ENCODE measurements at regions not wholly inside any gene's neighbourhood (a gene's known extent, or its start where the extent isn't known, plus 50 kb on each side); places are given as distances from the start of the nearest gene placed in this dataset.

DNA sequence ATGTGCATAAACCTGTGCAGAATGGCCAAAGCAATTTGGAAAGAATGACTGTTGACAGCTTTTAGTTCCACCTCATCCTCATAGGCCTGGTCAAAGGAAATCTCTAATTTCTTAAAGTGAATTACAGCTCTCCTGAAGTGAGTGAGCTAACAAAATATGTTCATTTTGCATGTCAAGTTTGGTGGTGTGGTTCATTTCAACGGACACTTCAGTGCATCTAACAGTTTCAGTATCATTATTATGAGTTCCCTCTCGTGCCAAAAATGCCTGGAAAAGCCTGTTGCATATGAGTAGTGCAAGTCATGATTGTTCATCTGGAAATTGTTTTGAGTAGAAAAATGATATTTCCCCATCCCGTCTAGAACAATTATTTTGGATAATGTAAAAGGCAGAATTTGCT, 53.2 kb upstream of the HMHB1 start:
- no peak overlapping the region for H2AFZ ChIP-seq (ENCODE audit: low read depth, low read length)
- ATAC-seq (no peak), DNase-seq (ENCODE audit: extremely low read depth in 1 of 4, low spot score in 3 of 4) (no peak), FAIRE-seq (no peak)
- H3K27ac ChIP-seq (ENCODE audit: extremely low read depth, low read depth, low read length), result no peak overlapping the region
- no peaks in the 10 kb centered on the region for H3K9me3 ChIP-seq (replicated peaks; ENCODE audit: control insufficient read depth, insufficient read depth, low read depth, low read length)
- CTCF ChIA-PET (ENCODE audit: low intra/inter-chr PET ratio), result no interaction called here
- 0% methylated on average over 3 of the region's 3 CpGs for WGBS (ENCODE audit: insufficient coverage, low coverage, missing lambda C conversion rate)
- intact Hi-C loops (cut with micrococcal nuclease) (no loop called here), in situ Hi-C loops (cut with MboI) (no loop called here)
- TF ChIP-seq, protein P1, sequence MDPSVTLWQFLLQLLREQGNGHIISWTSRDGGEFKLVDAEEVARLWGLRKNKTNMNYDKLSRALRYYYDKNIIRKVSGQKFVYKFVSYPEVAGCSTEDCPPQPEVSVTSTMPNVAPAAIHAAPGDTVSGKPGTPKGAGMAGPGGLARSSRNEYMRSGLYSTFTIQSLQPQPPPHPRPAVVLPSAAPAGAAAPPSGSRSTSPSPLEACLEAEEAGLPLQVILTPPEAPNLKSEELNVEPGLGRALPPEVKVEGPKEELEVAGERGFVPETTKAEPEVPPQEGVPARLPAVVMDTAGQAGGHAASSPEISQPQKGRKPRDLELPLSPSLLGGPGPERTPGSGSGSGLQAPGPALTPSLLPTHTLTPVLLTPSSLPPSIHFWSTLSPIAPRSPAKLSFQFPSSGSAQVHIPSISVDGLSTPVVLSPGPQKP (CRISPR knock-in tag; IDR thresholded peaks at IDR 0.05), result no peak
- TF ChIP-seq KDM5B (IDR thresholded peaks at IDR 0.05; ENCODE audit: insufficient replicate concordance, low read depth, low read length) (no peak), TFAM (CRISPR knock-in tag; conservative IDR thresholded peaks at IDR 0.05) (no peak), PCBP1 (IDR thresholded peaks at IDR 0.05; ENCODE audit: low read depth, low read length, poor library complexity, severe bottlenecking) (no peak), SREBF2 (CRISPR knock-in tag; IDR thresholded peaks at IDR 0.05) (no peak), ZNF280A (IDR thresholded peaks at IDR 0.05; ENCODE audit: low read depth, partially characterized antibody) (no peak), GTF2E2 (tag; IDR thresholded peaks at IDR 0.05) (no peak), MAFG (tag; conservative IDR thresholded peaks at IDR 0.05) (no peak), GATAD2B (IDR thresholded peaks at IDR 0.05; ENCODE audit: borderline replicate concordance) (no peak), XRCC3 (IDR thresholded peaks at IDR 0.05) (no peak), ESRRB (CRISPR knock-in tag; IDR thresholded peaks at IDR 0.05; ENCODE audit: borderline replicate concordance) (no peak), OTX1 (CRISPR knock-in tag; IDR thresholded peaks at IDR 0.05) (no peak), BRD4 (IDR thresholded peaks at IDR 0.05) (no peak), THRB (CRISPR knock-in tag; conservative IDR thresholded peaks at IDR 0.05) (no peak), ZNF282 (CRISPR knock-in tag; IDR thresholded peaks at IDR 0.05) (no peak), ZEB2 (IDR thresholded peaks at IDR 0.05) (no peak), BDP1 (IDR thresholded peaks at IDR 0.05; ENCODE audit: insufficient read depth, insufficient read length) (no peak), ZSCAN32 (CRISPR knock-in tag; IDR thresholded peaks at IDR 0.05) (no peak)
- H3K36me3 ChIP-seq (ENCODE audit: control insufficient read depth, insufficient read depth, low read length), result no peaks in the 10 kb centered on the region
- H3K27me3 ChIP-seq (ENCODE audit: control insufficient read depth in 2 of 2, insufficient read depth in 2 of 2, low read length in 2 of 2), result no peaks in the 10 kb centered on the region; a peak in 1 of 5 replicates
- no peaks in the 10 kb centered on the region for H3K79me2 ChIP-seq (ENCODE audit: control insufficient read depth, insufficient read depth, low read length)
- no peak overlapping the region for H3K4me2 ChIP-seq (ENCODE audit: insufficient read depth, low read length)
- H4K20me1 ChIP-seq (replicated peaks; ENCODE audit: control insufficient read depth, insufficient read depth, low read length), result no peaks in the 10 kb centered on the region
- no peaks in the 10 kb centered on the region for H3K4me1 ChIP-seq (replicated peaks in 1 of 2; ENCODE audit: control insufficient read depth in 2 of 2, insufficient read depth in 2 of 2, low read length in 2 of 2)
- no peaks in the 10 kb centered on the region for H3K9me1 ChIP-seq (ENCODE audit: control insufficient read depth, insufficient read depth, low read length)
- no peak overlapping the region for H3K4me3 ChIP-seq
- no peak overlapping the region for H3K9ac ChIP-seq (ENCODE audit: insufficient read depth in 1 of 2, low read depth in 2 of 2, low read length in 2 of 2)
- POLR2A ChIA-PET, result interaction anchor here (0.7 to 1.5 kb wide), 2 partner anchors 9 to 1159 kb away, joined by 3 read pairs; no protein-coding TSS in a partner anchor
- no TSS peak for BruUV-seq (replicated peaks)

All from K562 (cell line).